T47D (cell line): ENCODE measurements at regions not wholly inside any gene's neighbourhood (a gene's known extent, or its start where the extent isn't known, plus 50 kb on each side); places are given as distances from the start of the nearest gene placed in this dataset.

Experiments used
- DNase-seq, 2 experiments: peaks; one replicate each; pipeline versions ENCODE4 v3.0.0 to v3.0.0-alpha.2; 2011 to 2012; ENCODE audit warnings: low read depth in 1 of 2, low spot score in 1 of 2
- JUND ChIP-seq: IDR thresholded peaks from 2 replicates; pipeline ENCODE4 v1.6.1; 2012; ENCODE audit warnings: low read depth
- in situ Hi-C: cut with HindIII; loops from 2 replicates; pipeline ENCODE4 v1.10.0; 2016; ENCODE audit warnings: low sequenced_read_pairs, low pct_unique_long_range_greater_than_20kb

DNA sequence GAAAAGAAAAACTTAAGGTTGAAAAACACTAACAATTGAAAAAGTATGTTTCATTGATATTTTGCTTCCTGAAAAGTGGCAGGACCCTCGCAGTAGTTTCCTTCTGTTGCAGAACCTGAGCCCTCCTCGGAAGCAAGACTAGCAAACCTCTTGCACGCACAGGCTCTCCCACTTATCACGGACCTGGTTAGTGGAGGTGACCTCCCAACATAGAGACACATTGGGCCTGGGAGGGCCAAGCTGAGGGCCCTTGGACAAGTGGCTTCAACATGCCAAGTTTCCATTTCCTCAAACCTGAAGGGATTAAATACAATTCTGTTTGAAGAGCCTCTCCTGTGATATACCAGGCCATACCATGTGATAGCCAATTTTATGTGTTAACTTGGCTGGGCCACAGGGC, 133.4 kb upstream of the AGAP1 start:
- DNase-seq, result no peak
- no peak for TF ChIP-seq JUND
- in situ Hi-C loops, result no loop called here

DNA sequence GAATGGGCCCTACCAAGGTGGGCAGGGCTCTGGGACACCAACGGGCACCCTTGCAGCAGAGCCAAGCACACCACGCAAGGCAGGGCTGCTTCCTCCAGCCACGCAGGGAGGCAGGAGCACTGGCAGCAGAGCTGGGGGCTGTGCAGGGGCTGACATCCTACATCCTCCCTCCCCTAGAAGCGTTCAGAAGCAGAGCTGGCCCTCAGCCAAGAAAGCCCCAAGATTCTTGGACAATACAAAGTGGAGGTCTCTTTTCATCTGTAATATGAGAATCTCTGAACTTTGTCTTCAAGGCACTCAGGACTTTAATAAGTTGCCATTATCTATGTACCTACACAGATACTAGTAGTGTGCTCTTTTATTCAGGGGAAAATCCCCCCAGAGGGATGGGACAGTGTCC, 128.1 kb upstream of the AGAP1 start:
- in situ Hi-C loops, result no loop called here
- no peak for DNase-seq
- no peak for TF ChIP-seq JUND

DNA sequence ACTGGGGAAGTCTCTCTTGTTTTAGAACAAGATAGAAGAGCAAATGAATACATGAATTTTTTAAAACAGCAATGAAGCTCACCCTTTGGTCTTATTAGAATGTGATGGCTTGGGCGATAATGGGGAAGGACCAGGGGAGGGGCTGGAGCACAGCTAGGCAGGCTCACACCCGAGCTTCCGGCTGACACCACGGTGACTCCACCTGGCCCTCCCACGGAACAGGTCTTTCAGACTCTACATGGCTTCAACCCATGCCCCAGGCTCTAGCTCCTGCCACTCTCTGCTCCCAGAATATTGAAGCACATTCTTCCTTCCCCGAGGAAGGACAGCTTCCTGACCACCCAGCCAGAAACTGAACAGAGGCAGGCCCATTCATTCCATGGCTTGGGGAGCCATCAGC, 127.5 kb upstream of the AGAP1 start:
- TF ChIP-seq JUND, result no peak
- in situ Hi-C loops, result no loop called here
- peak in 1 of 2 experiments; percentile 48 for DNase-seq

DNA sequence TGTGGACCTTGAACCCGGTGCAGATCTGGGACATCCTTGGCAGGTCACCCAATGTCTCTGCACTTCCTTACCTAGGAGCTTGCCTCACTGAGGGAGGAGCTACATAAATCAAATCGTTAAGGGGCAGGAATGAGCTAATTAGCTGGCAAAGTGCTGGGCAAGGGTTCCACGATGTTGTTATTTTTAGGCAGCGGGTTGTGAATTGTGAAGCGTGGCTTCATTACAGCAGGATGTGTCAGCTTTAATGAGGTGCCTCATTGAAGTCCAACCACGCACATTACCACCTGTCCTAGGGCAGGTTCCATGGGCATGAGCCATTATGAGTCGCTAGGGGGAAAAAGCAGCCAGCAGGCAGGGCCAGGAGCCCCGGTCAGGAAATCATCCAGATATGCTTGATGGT, 127.0 kb upstream of the AGAP1 start:
- in situ Hi-C loops, result no loop called here
- TF ChIP-seq JUND, result no peak
- no peak for DNase-seq

GRCh38 chr2:235371018-235371417, 122.8 kb upstream of the AGAP1 start:
- no peak for TF ChIP-seq JUND
- no peak for DNase-seq
- in situ Hi-C loops, result no loop called here

- DNase-seq, result no peak
- in situ Hi-C loops, result no loop called here
- no peak for TF ChIP-seq JUND
Observed at GRCh38 chr2:235373171-235373570, 120.7 kb upstream of the AGAP1 start.

- in situ Hi-C loops, result no loop called here
- TF ChIP-seq JUND, result no peak
- no peak for DNase-seq
Observed at GRCh38 chr2:235377176-235377575, 116.7 kb upstream of the AGAP1 start.

GRCh38 chr2:235378246-235378645, 115.6 kb upstream of the AGAP1 start:
- peak in 1 of 2 experiments; percentile 13 for DNase-seq
- TF ChIP-seq JUND, result no peak
- in situ Hi-C loops, result no loop called here

- no peak for TF ChIP-seq JUND
- in situ Hi-C loops, result no loop called here
- DNase-seq, result no peak
Observed at GRCh38 chr2:235378944-235379343, 114.9 kb upstream of the AGAP1 start.

DNA sequence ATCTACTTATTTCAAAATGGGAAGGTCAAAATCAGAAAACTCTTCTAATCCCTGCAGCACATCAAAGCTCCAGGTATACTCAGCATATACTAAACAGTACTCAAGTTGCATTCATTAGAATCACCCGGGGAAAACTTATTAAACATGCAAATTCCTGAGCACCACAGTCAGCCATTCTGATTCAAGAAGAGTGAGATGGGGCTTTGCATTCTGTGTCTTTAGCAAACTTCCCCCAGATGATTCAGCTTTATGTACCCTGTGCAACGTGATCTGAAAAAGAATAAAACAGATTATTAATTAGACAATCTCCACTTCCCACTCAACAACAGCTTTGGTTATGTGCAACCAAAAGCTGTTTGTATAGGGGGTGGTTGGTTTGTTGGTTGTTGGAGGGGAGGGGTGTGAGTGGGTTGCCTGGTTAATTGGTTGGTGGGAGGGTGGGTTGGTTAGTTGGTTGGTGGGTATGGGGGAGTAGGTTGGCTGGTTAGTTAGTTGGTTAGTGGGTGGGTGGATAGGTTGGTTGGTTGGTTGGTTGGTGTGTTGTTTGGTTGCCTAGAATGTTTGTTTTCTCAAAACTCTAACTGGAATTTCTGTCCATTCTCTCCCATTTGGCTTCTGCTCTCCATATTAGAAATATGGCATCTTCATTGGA, 112.5 kb upstream of the AGAP1 start:
- in situ Hi-C loops, result no loop called here
- DNase-seq, result no peak
- no peak for TF ChIP-seq JUND

GRCh38 chr2:235382179-235382578, 111.7 kb upstream of the AGAP1 start:
- no peak for TF ChIP-seq JUND
- no peak for DNase-seq
- in situ Hi-C loops, result no loop called here

DNA sequence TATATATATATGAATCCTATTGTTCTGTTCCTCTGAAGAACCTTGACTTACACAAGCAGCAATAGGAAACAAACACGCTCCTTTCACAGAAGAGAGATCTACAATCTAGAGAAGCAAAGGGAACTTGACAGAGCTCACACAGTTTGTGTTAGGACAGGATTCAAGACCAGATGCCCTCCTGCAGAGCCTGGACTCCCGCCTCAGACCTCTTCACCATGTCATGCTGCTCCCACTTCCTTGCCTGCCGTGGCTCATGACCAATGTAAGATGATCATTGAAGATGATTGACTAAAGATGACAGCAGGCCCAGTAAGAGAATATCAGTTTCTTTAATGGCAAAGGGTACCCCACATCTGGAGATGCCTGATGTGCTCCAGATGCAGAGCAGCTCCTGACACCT, 111.2 kb upstream of the AGAP1 start:
- no peak for DNase-seq
- in situ Hi-C loops, result no loop called here
- TF ChIP-seq JUND, result no peak

GRCh38 chr2:235383272-235383843, 110.5 kb upstream of the AGAP1 start:
- no peak for TF ChIP-seq JUND
- no peak for DNase-seq
- in situ Hi-C loops, result no loop called here

DNA sequence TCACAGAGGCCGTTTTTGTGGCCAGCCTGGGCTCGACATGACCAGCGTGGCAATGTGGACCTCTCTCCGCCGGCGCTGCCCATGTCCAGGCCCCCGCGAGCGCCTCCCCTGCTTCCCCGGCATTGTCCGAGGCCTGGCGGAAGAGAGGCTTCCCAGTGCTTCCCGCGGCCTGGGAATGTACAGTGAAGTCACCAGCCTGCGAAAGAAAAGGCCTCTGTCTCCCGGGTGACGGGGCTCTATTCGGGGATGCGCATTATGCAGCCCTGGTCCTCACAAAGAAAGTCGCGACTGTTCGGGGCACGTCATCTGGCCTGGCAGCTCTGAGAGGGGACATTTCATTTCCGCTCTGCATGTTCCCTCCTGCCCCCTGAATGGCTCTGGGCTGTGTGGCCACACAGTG, 109.2 kb upstream of the AGAP1 start:
- no peak for TF ChIP-seq JUND
- in situ Hi-C loops, result no loop called here
- no peak for DNase-seq

DNA sequence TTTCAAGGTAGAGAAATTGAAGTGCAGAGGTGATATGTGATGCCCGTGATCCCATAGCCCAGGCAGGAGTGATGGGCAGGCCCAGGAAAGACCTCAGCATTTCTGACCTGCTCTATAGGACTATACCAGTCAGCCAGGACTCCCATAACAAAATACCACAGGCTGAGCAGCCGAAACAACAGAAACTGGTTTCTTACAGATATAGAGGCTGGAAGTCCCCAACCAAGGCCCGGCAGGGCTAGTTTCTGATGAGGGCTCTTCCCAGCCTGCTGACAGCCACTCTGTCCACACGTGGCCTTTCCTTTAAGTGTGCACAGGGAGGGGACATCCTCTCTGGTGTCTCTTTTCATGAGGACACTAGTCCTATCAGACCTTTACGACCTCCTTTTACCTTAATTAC, 104.2 kb upstream of the AGAP1 start:
- no peak for DNase-seq
- no peak for TF ChIP-seq JUND
- in situ Hi-C loops, result no loop called here
